ENCODE measurements at regions not wholly inside any gene's neighbourhood (a gene's known extent, or its start where the extent isn't known, plus 50 kb on each side); places are given as distances from the start of the nearest gene placed in this dataset.
"Not testable (repeated sequence)": the region's sequence is repeated elsewhere in the genome, so short reads cannot be mapped to it uniquely, and the experiment has no call there.

DNA sequence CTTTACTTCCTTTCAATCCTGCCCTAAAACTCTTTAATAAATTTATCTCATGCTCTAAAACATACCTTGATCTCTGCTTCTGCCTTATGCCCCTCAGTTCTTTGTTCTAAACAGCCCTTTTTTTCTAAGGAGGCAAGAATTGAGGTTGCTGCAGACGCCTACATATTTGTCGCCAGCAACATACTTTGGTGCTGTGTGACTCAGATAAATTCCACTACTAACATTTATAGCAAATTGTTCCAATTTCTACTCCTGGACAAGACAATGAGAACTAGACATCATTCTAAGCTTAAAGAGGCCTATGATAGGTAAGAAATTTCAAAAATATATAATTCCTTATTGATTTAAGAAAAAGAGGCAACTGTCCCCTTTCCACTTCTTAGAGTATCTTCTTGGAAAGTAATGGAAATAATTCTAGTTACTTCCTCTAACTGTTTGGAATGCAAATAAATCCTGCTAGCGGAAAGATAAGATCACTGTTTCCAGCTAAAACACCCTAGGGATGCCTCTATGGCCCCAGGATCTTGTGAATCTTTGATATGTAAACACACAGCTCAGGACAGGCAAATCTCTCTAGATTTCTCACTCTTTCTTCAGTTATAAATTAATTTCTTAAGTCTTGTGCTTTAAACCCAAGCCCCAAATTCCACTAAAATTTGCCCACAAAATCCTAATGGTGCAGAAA lies 869.1 kb downstream of the KCNT2 start:
- no peak for DNase-seq

DNA sequence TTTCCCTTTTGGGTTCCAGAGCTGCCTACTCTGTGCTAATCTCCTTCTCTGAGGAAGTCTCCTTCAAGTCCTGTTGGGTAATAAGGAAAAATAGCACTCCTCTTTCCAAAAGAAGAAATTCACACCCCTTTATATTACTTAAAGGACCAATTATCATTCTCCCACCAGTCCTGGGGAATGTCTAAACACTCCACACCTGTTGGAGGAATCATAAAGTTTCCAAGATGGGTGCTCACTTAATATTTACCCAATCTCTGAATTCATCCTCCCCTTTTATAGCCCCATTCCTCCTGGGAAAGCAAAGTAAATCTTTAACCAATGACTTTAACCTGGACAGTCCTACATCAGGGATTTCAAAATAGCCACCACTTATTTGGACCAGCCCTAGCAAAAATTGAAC lies 873.1 kb downstream of the KCNT2 start:
- no peak for DNase-seq

GRCh38 chr1:195733826-195734225 lies 874.4 kb downstream of the KCNT2 start:
- DNase-seq = no peak

DNA sequence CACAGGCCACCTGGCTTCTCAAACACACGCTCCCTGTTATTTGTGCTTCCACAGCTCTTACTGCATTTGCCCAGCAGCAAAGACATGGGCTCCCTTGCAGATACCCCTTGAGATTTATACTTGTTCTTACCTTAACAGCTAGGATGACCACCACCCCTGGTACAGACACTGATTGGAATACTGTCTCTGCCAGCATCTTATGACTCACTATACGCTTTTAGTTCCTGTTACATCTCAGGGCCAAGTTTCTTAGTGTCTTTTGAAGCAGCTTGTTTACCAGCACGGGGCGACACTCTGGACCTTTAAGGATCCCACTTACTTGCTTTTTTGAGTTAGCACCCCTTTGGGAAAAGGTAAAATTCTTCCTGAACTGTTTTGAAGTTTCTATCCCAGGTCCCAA lies 874.8 kb downstream of the KCNT2 start:
- DNase-seq = no peak

DNA sequence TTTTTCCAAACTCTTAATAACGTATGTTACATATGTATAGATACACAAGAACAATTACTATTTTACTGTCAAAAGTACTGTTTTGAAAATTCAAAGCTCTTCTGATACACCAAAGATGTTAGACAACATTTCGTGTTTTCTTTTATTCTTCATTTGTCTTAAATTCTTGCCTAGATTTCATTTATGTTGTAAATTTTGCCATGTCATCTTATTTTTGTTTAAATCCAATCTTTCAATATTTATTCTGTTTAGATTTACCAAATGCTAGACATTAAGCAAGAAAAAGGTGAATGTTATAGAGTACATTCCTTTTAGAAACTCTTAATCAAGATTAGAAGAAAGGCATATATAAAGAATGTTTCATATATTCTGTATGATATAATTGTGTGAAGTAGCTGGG lies 876.9 kb downstream of the KCNT2 start:
- no peak for DNase-seq

GRCh38 chr1:195723796-195724194 lies 884.4 kb downstream of the KCNT2 start:
- no peak for DNase-seq

DNA sequence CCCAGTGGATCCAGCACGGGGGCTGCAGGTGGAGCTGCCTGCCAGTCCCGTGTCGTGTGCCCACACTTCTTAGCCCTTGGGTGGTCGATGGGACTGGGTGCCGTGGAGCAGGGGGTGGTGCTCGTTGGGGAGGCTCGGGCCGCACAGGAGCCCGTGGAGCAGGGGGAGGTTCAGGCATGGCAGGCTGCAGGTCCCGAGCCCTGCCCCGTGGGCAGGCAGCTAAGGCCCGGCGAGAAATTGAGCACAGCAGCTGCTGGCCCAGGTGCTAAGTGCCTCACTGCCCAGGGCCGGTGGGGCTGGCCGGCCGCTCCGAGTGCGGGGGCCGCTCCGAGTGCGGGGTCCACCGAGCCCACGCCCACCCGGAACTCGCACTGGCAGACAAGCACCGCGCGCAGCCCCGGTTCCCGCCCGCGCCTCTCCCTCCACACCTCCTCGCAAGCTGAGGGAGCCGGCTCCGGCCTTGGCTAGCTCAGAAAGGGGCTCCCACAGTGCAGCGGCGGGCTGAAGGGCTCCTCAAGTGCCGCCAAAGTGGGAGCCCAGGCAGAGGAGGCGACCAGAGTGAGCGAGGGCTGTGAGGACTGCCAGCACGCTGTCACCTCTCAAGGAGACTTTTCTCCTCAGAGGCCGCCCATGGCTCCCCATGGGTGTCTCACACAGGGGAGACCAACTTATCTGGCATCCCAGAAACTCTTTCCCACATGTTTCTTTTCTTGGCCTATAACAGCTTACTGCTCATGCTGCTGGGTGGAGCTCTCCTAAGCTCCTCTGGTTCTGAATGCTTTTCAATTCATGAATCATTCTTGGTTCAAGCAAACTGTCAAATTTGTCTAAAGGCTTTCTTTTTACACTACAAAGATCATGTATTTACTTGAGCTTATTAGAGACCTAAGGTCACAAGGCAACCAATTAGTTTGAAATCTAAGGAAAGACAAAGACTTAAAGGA lies 885.1 kb downstream of the KCNT2 start:
- DNase-seq = not testable (repeated sequence)

GRCh38 chr1:195722146-195722545 lies 886.1 kb downstream of the KCNT2 start:
- not testable (repeated sequence) for DNase-seq

GRCh38 chr1:195721210-195721971 lies 886.8 kb downstream of the KCNT2 start:
- no peak for DNase-seq

- no peak for DNase-seq
These were observed 890.6 kb downstream of the KCNT2 start for GRCh38 chr1:195717651-195718050.

GRCh38 chr1:195715652-195716051 lies 892.6 kb downstream of the KCNT2 start:
- no peak for DNase-seq

DNA sequence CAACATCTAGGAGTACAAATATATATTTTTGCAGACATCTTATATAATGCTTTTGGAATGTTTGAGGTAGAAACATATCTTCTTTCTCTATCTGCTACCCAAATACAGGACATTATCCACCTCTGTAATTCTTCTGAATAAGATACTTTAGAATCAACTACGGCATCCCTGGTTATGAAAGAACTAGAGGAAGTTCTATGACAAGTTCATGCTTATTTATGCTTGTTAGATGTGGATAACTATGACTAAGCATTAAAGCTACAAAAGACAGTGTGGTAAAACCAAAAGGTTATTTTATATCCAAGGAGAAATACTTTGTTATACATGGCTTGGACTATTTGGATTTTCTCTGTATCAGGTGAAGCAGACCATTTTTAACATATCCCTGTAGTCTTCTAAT lies 894.0 kb downstream of the KCNT2 start:
- DNase-seq = no peak

- no peak for DNase-seq
These were observed 898.4 kb downstream of the KCNT2 start for GRCh38 chr1:195709821-195710220.

DNA sequence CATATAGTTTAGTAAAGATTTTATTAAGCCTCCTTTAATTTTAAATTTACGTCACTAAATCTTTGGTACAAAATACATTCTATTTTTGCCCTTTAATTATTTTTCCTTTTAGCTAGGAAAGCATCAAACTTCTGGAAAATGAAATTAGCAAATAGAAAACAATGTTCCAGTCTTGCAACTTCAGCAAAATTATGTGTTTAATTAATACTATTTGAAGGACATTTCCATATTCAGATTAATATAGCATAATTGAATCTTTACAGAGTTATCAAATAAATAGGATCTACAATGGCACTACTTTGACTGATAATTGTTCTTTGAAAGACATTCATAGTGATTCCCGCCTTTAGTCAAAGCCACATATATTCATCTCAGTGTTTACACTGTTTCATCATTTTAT lies 904.2 kb downstream of the KCNT2 start:
- no peak for DNase-seq

DNA sequence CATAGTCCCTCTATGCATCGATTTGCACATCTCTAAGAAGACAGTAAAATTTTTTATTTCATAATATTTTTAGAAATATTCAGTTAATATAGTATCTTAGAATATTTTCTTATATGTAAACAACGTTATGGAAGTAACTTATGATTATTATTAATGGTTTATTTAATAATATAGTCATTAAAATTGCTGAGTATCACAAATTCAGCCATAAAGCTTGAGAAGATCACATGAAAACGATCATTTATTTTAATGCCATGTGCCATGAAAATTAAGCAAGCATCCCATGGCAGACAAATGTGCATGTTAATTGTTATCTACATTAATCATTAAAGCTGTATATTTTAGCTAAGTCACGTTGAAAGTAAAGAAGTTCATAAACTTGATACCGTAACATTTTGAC lies 907.1 kb downstream of the KCNT2 start:
- no peak for DNase-seq

DNA sequence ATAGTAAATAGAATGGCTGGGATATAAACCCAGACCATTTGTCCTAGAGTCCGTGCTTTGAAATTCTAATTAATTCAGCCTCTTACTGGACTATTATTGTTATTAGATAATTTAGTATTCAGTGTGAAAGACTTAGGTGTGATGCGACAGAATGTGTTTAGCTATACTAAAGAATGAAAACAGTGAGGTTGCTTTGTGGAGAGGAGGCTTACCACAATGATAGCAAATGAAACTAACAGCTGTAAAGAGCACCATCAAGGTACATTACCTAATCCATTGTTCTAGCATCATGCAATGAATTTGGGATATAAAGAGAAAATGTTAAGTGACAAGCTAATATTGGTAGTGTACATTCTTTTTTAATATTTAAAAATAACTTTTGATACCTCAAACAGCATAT lies 911.1 kb downstream of the KCNT2 start:
- no peak for DNase-seq

GRCh38 chr1:195686764-195687163 lies 921.5 kb downstream of the KCNT2 start:
- DNase-seq = no peak

DNA sequence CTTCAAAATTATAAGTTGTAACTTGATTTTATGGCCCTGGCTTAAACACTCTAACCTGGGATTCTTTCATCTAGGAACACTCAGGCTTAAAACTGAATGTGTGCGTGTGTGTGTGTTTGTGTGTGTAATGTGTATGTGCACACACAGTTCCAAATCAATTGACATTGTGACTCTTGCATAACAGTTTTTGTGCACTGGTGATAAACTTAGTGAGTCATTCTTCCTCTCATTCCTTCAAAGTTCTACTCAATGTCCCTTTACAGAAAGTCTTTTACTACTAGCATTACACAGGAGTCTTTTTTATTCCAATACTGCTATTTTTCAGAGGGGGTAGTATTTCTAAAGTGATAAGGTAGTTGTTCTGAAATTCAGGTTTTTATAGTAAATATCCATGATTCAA lies 943.6 kb downstream of the KCNT2 start:
- no peak for DNase-seq

- no peak for DNase-seq
These were observed 944.5 kb downstream of the KCNT2 start for GRCh38 chr1:195663549-195664280.

DNA sequence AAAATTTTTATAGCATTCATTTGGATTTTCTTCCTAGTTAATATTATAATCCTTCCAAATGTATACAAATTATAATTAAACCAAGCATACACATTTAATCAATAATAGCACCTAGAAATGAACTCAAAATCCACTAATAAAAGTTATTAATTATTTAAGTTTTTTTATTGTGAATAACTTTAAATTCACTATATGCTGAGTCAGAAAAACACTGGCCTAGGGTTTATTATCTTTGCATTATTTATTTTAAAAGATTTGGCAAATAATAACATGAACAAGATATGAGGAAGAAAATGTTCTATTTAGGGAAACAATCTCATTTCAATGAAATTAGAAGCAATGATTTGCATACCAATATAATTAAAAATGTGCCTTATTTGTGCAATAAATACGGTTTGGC lies 951.5 kb downstream of the KCNT2 start:
- DNase-seq = no peak

DNA sequence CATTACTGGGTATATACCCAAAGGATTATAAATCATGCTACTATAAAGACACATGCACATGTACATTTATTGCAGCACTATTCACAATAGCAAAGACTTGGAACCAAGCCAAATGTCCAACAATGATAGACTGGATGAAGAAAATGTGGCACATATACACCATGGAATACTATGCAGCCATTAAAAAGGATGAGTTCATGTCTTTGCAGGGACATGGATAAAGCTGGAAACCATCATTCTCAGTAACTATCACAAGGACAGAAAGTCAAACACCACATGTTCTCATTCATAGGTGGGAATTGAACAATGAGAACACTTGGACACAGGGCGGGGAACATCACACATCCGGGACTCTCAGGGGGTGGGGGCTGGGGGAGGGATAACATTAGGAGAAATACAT lies 959.4 kb downstream of the KCNT2 start:
- not testable (repeated sequence) for DNase-seq

DNA sequence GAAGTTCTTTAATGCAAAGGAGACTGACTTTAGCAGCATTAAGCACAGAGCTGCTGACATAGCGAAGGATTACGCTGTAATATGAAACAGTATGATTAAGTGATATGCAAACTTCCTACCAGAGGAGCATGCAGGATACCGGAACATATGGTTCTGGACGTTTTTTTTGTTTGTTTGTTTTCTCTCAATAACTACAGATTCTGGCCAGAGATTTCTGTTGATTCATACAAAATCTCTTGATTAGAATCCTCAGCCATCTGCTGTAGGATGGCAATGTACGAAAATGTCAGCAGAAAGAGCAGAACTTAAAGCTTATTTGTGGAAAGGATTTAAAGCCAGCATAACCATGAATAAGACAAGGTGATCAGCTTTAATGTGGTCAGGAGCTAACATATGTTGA lies 970.7 kb downstream of the KCNT2 start:
- no peak for DNase-seq

DNA sequence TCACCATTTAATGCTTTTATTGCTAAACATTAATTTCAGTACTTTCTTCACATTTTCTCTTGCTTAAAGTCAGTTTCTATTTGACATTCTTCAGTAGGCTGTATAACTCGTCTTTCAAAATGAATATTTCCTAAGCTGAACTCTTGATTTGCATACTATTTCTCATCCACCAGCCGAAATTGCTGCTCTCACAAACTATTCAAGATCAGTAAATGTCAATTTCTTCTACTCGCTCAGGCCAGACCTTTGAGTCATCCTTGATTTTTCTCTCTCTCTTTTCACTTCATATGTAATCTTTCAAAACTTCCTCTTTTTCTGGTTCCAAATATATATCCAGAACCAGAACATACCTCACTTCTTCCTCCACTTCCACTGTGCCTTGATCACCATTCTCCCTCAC lies 990.0 kb downstream of the KCNT2 start:
- DNase-seq = no peak
